CD14-positive monocyte (primary cell): ENCODE measurements at regions not wholly inside any gene's neighbourhood (a gene's known extent, or its start where the extent isn't known, plus 50 kb on each side); places are given as distances from the start of the nearest gene placed in this dataset. TPM values are rescaled to one million over a fixed set of nuclear protein-coding genes. Genes with fewer than 3 reads are reported as not detected.

ENCODE experiments used
- DNase-seq, 3 donors: peaks; one replicate each; pipeline ENCODE4 v3.0.0-alpha.2; 2011 to 2022
- H2AFZ ChIP-seq: 2 replicates; pipeline ENCODE4 v1.6.0; 2012; ENCODE audit warnings: mild to moderate bottlenecking, low read depth, low read length, inconsistent platforms; ENCODE audit not compliant: insufficient read depth, poor library complexity, severe bottlenecking
- H3K27ac ChIP-seq, 2 donors: 1 replicate in 1 of 2; 2 replicates in 1 of 2; pipeline ENCODE4 v1.5.1; 2012 to 2013; ENCODE audit warnings: low read length in 2 of 2, control low read depth in 1 of 2, inconsistent platforms in 1 of 2, low read depth in 1 of 2, mild to moderate bottlenecking in 1 of 2
- H3K27me3 ChIP-seq, 2 donors: one replicate each; pipeline versions ENCODE4 v1.6.0 to v1.6.1; 2011 to 2013; ENCODE audit warnings: low read length in 2 of 2; ENCODE audit not compliant: control insufficient read depth in 2 of 2, insufficient read depth in 2 of 2
- H3K36me3 ChIP-seq, 2 donors: replicated peaks in 1 of 2; 1 replicate in 1 of 2; 2 replicates in 1 of 2; pipeline versions ENCODE4 v1.5.1 to v1.6.1; 2012 to 2013; ENCODE audit warnings: low read length in 2 of 2, control low read depth in 1 of 2, inconsistent platforms in 1 of 2, mild to moderate bottlenecking in 1 of 2; ENCODE audit not compliant: insufficient read depth in 2 of 2, control insufficient read depth in 1 of 2
- H3K4me1 ChIP-seq, 2 donors: 1 replicate in 1 of 2; 2 replicates in 1 of 2; pipeline versions ENCODE4 v1.5.1 to v1.6.1; 2012 to 2013; ENCODE audit warnings: low read length in 2 of 2, control low read depth in 1 of 2, inconsistent platforms in 1 of 2, mild to moderate bottlenecking in 1 of 2, moderate library complexity in 1 of 2; ENCODE audit not compliant: insufficient read depth in 2 of 2, control insufficient read depth in 1 of 2
- H3K4me2 ChIP-seq: replicated peaks from 2 replicates; pipeline ENCODE3; 2012; ENCODE audit warnings: low read length, moderate library complexity, mild to moderate bottlenecking; ENCODE audit not compliant: poor library complexity, severe bottlenecking; ENCODE audit errors: extremely low read depth
- H3K4me3 ChIP-seq, 3 experiments: fragments of 200-600 bp in 1 of 3; sonication (generic) in 1 of 3; replicated peaks in 1 of 3; 1 replicate in 2 of 3; 2 replicates in 1 of 3; pipeline ENCODE4 v1.5.1; 2011 to 2013; ENCODE audit warnings: low read length in 3 of 3, mild to moderate bottlenecking in 3 of 3, control low read depth in 2 of 3, low read depth in 2 of 3, inconsistent platforms in 1 of 3, moderate library complexity in 1 of 3
- H3K79me2 ChIP-seq: 2 replicates; pipeline ENCODE4 v1.6.0; 2012; ENCODE audit warnings: mild to moderate bottlenecking, control low read depth, inconsistent platforms, low read length, moderate library complexity; ENCODE audit not compliant: insufficient read depth
- H3K9ac ChIP-seq: 2 replicates; pipeline ENCODE4 v1.6.0; 2017; ENCODE audit warnings: low read length, mild to moderate bottlenecking; ENCODE audit not compliant: insufficient read depth, poor library complexity, severe bottlenecking
- H3K9me3 ChIP-seq, 2 donors: replicated peaks in 1 of 2; 1 replicate in 1 of 2; 2 replicates in 1 of 2; pipeline versions ENCODE4 v1.5.1 to v1.6.1; 2012 to 2013; ENCODE audit warnings: low read length in 2 of 2, control low read depth in 1 of 2; ENCODE audit not compliant: control insufficient read depth in 1 of 2, insufficient read depth in 1 of 2
- H4K20me1 ChIP-seq: 2 replicates; pipeline ENCODE4 v1.6.0; 2012; ENCODE audit warnings: mild to moderate bottlenecking, low read length, control low read depth, moderate library complexity; ENCODE audit not compliant: insufficient read depth
- H3K27ac Mint-ChIP-seq, 7 donors: one replicate each; pipeline ENCODE4 v1.8.0; 2020; ENCODE audit warnings: mild to moderate bottlenecking in 7 of 7, mixed read lengths in 7 of 7, moderate library complexity in 6 of 7, inconsistent platforms in 2 of 7
- H3K27me3 Mint-ChIP-seq, 3 donors: one replicate each; pipeline ENCODE4 v1.8.0; 2021 to 2022; ENCODE audit warnings: low read depth in 3 of 3, mild to moderate bottlenecking in 3 of 3, mixed read lengths in 3 of 3, moderate library complexity in 3 of 3, inconsistent platforms in 1 of 3
- H3K36me3 Mint-ChIP-seq, 2 donors: one replicate each; pipeline ENCODE4 v1.8.0; 2020; ENCODE audit warnings: mixed read lengths in 2 of 2, inconsistent platforms in 1 of 2, mild to moderate bottlenecking in 1 of 2
- H3K4me1 Mint-ChIP-seq: one replicate; pipeline ENCODE4 v1.8.0; 2020; ENCODE audit warnings: mild to moderate bottlenecking, mixed read lengths
- H3K4me3 Mint-ChIP-seq, 2 donors: one replicate each; pipeline ENCODE4 v1.8.0; 2020; ENCODE audit warnings: mild to moderate bottlenecking in 2 of 2, mixed read lengths in 2 of 2, moderate library complexity in 1 of 2
- H3K9me3 Mint-ChIP-seq, 7 donors: one replicate each; pipeline ENCODE4 v1.8.0; 2020 to 2022; ENCODE audit warnings: mixed read lengths in 7 of 7, mild to moderate bottlenecking in 6 of 7, moderate library complexity in 6 of 7, inconsistent platforms in 2 of 7
- CTCF ChIP-seq: fragments of 200-600 bp; IDR thresholded peaks from one replicate; pipeline ENCODE4 v1.8.0; 2022; ENCODE audit warnings: antibody characterized with exemption, mild to moderate bottlenecking
- WGBS: methylation state at CpG from one replicate; pipeline ENCODE4 v1.1.5; 2013; ENCODE audit warnings: missing lambda C conversion rate; ENCODE audit not compliant: insufficient coverage; 5-methylcytosine and 5-hydroxymethylcytosine counted together
- intact Hi-C, 2 donors: fragments of 100-400 bp; cut with micrococcal nuclease; formaldehyde crosslinking; loops; one replicate each; pipeline versions ENCODE4 v1.15.0 to v1.15.1; 2023
- small RNA-seq: library from RNA; depleted of rRNA; stranded (forward); fragments of <200 nt; gene quantifications from one replicate; pipeline ENCODE3, GENCODE V24; 2012; ENCODE audit warnings: low read depth; ENCODE audit not compliant: insufficient read length

GRCh38 chr2:177161741-177162460 is 50.7 kb upstream of the HNRNPA3 start:
- Histone ChIP-seq H3K9ac (no peak overlapping the region), H3K36me3 (no peaks in the 10 kb centered on the region), H3K79me2 (no peaks in the 10 kb centered on the region), H3K9me3 (no peaks in the 10 kb centered on the region), H3K27me3 (peaks cover 2% of the 10 kb centered on the region in 2 donors), H3K4me3 (no peak overlapping the region), H4K20me1 (no peaks in the 10 kb centered on the region), H3K4me1 (peaks cover 19% of the 10 kb centered on the region in 2 donors), H3K27ac (no peak overlapping the region), H2AFZ (no peak overlapping the region), H3K4me2 (no peak overlapping the region)
- intact Hi-C loops: loop anchor here (5.0 to 10.0 kb wide), 4 partner anchors 103 to 453 kb away; partner anchors contain the start of gene NFE2L2 (in 1 of the 2)
- no peaks in the 10 kb centered on the region for H3K36me3 Mint-ChIP-seq
- H3K27ac Mint-ChIP-seq: peak overlapping the region in 1 of 7 donors; percentile 36
- peaks cover 15% of the 10 kb centered on the region for H3K4me1 Mint-ChIP-seq
- no peaks in the 10 kb centered on the region for H3K9me3 Mint-ChIP-seq
- H3K27me3 Mint-ChIP-seq: no peaks in the 10 kb centered on the region
- DNase-seq: peak in 2 of 3 donors; percentile 25 to 39
- H3K4me3 Mint-ChIP-seq: no peak overlapping the region
- WGBS: 95% methylated on average over 5 of the region's 12 CpGs
- peak; percentile 73 for TF ChIP-seq CTCF

Small RNAs in the stretch of these regions (small RNA-seq; reads per million reads assigned to genes)
- gene RNA5SP112: not detected
- gene RNU6-187P: not detected
- not detected for gene RNU6ATAC14P
